Thyroid gland (tissue), 4 donors: ENCODE measurements at regions not wholly inside any gene's neighbourhood (a gene's known extent, or its start where the extent isn't known, plus 50 kb on each side); places are given as distances from the start of the nearest gene placed in this dataset.

Experiments
- DNase-seq, 2 donors: peaks; one replicate each; pipeline ENCODE4 v3.0.0-alpha.2; 2019
- H3K27ac ChIP-seq, 3 donors: fragments of 200-600 bp; sonication (generic); 1 replicate in 2 of 3; 2 replicates in 1 of 3; pipeline ENCODE4 v1.5.1; 2016 to 2019; ENCODE audit warnings: mild to moderate bottlenecking in 1 of 3, moderate library complexity in 1 of 3
- H3K27me3 ChIP-seq: fragments of 200-600 bp; sonication (generic); one replicate; pipeline ENCODE4 v1.5.1; 2019
- H3K36me3 ChIP-seq, 2 donors: fragments of 200-600 bp; sonication (generic); one replicate each; pipeline ENCODE4 v1.5.1; 2016 to 2019
- H3K4me1 ChIP-seq, 2 donors: fragments of 200-600 bp; sonication (generic); one replicate each; pipeline ENCODE4 v1.5.1; 2017 to 2019
- H3K4me3 ChIP-seq, 3 donors: fragments of 200-600 bp; sonication (generic); replicated peaks in 1 of 3; 1 replicate in 2 of 3; 2 replicates in 1 of 3; pipeline ENCODE4 v1.5.1; 2016; ENCODE audit warnings: mild to moderate bottlenecking in 1 of 3
- H3K9me3 ChIP-seq: fragments of 200-600 bp; sonication (generic); one replicate; pipeline ENCODE4 v1.5.1; 2017
- CTCF ChIP-seq, 6 experiments: fragments of 200-600 bp in 3 of 6; fragments of 450-650 bp in 3 of 6; sonication (generic) in 3 of 6; IDR thresholded peaks; one replicate each; pipeline ENCODE4 v1.5.1; 2016 to 2019; ENCODE audit warnings: antibody characterized with exemption in 6 of 6, mild to moderate bottlenecking in 2 of 6, inconsistent platforms in 1 of 6, moderate library complexity in 1 of 6
- POLR2A ChIP-seq, 2 donors: fragments of 450-650 bp; IDR thresholded peaks; one replicate each; pipeline ENCODE4 v1.6.1; 2017; ENCODE audit warnings: antibody characterized with exemption in 2 of 2, mild to moderate bottlenecking in 2 of 2, moderate library complexity in 1 of 2
- WGBS, 2 donors: methylation state at CpG; one replicate each; pipeline ENCODE4 v1.1.5; 2017; 5-methylcytosine and 5-hydroxymethylcytosine counted together
- intact Hi-C: fragments of 100-400 bp; cut with DNase I; formaldehyde crosslinking; loops from one replicate; pipeline ENCODE4 v1.15.1; 2023

DNA sequence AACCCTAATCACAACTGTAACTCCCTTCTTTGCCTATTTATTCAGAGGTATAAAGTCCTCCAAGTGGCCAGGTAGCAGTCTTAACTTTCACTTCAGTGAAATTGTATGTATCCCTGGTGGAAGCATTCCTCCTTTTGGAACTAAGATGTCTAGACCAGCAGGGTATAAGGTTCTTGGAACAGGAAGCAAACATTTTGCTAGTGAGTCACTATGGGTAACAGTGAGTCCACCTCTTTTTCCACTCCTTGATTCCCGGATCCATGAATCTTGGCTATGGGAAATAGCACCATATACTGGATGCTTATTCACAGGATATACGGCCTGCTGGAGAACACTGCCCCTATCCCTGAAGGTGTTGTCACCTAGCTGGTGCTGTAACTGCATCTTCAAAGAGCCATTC, 80.2 kb downstream of the KCNA5 start:
- no peaks in the 10 kb centered on the region for H3K36me3 ChIP-seq
- intact Hi-C loops, result no loop called here
- no peak overlapping the region for H3K27ac ChIP-seq
- H3K9me3 ChIP-seq, result no peaks in the 10 kb centered on the region
- TF ChIP-seq CTCF (IDR thresholded peaks at IDR 0.05), result no peak
- TF ChIP-seq POLR2A (IDR thresholded peaks at IDR 0.05), result no peak
- no peak overlapping the region for H3K4me3 ChIP-seq
- H3K4me1 ChIP-seq, result no peaks in the 10 kb centered on the region
- H3K27me3 ChIP-seq, result no peaks in the 10 kb centered on the region
- DNase-seq, result no peak
- WGBS, 2 donors, result 84 to 95% methylated on average over 2 of the region's 2 CpGs

DNA sequence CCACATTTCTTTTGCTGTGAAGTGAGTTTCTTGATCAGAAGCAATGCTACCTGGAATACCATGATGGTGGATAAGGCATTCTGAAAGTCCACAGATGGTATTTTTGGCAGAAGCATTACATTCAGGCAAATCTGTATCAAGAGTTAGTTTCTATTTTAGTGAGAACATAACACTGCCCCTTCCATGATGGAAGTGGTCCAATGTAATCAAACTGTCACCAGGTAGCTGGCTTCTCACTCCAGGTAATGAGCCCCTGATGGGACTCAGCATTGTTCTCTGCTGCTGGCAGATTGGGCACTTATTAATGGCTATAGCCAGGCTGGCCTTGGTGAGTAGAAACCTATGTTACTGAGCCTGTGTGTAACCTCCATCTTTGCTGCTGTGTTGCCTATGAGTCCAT, 80.7 kb downstream of the KCNA5 start:
- Histone ChIP-seq H3K9me3 (no peaks in the 10 kb centered on the region), H3K27me3 (no peaks in the 10 kb centered on the region), H3K4me1 (no peaks in the 10 kb centered on the region), H3K36me3 (no peaks in the 10 kb centered on the region), H3K27ac (no peak overlapping the region), H3K4me3 (no peak overlapping the region)
- intact Hi-C loops, result no loop called here
- DNase-seq, result no peak
- TF ChIP-seq POLR2A (IDR thresholded peaks at IDR 0.05), result no peak
- TF ChIP-seq CTCF (IDR thresholded peaks at IDR 0.05), result no peak

DNA sequence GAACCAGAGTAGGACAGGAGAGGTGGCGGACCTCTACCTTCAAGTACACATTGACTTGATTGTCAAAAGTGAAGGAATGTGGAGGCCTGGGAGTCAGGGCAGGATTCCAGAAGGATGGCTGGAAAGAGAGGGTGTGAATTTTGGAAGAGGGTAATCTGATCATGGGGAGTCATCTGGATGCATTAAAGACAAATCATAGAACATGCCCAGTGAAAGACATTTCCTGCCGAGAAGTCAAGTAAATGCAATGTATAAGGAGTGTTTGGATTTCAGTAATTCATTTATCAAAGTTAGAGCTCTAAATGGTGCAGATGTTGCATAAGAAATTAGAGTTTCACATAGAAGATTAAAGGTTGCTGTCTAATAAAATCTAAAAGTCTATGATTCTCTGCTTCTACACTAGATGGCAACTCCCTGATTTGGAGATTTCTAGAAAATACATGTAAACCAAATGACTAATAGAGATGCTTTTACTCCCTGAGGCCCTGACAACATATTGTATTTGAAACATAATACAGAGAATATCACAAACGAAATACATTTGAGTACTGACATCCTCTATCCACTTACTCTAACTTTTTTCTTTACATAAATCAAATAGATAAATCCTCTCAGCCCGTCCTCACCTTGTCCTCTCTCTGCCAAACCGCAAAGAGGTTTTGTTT, 91.3 kb downstream of the KCNA5 start:
- no peaks in the 10 kb centered on the region for H3K36me3 ChIP-seq
- no peak for DNase-seq
- H3K27ac ChIP-seq, result no peak overlapping the region
- H3K9me3 ChIP-seq, result no peaks in the 10 kb centered on the region
- intact Hi-C loops, result no loop called here
- 66 to 76% methylated on average over 5 of the region's 5 CpGs for WGBS, 2 donors
- H3K4me3 ChIP-seq, result no peak overlapping the region
- no peaks in the 10 kb centered on the region for H3K4me1 ChIP-seq
- no peaks in the 10 kb centered on the region for H3K27me3 ChIP-seq
- TF ChIP-seq CTCF (IDR thresholded peaks at IDR 0.05) (no peak), POLR2A (IDR thresholded peaks at IDR 0.05) (no peak)

GRCh38 chr12:5138256-5138655, 94.6 kb downstream of the KCNA5 start:
- no peak overlapping the region for H3K4me3 ChIP-seq
- no peaks in the 10 kb centered on the region for H3K4me1 ChIP-seq
- intact Hi-C loops, result no loop called here
- no peaks in the 10 kb centered on the region for H3K9me3 ChIP-seq
- H3K27me3 ChIP-seq, result no peaks in the 10 kb centered on the region
- WGBS, 2 donors, result 79 to 88% methylated on average over 7 of the region's 7 CpGs
- H3K27ac ChIP-seq, result no peak overlapping the region
- no peak for TF ChIP-seq CTCF (IDR thresholded peaks at IDR 0.05)
- no peak for TF ChIP-seq POLR2A (IDR thresholded peaks at IDR 0.05)
- H3K36me3 ChIP-seq, result no peaks in the 10 kb centered on the region
- DNase-seq, result no peak

- H3K36me3 ChIP-seq, result no peaks in the 10 kb centered on the region
- H3K4me3 ChIP-seq, result no peak overlapping the region
- DNase-seq, result no peak
- TF ChIP-seq POLR2A (IDR thresholded peaks at IDR 0.05) (no peak), CTCF (IDR thresholded peaks at IDR 0.05) (no peak)
- intact Hi-C loops, result no loop called here
- no peak overlapping the region for H3K27ac ChIP-seq
- no peaks in the 10 kb centered on the region for H3K4me1 ChIP-seq
- no peaks in the 10 kb centered on the region for H3K9me3 ChIP-seq
- H3K27me3 ChIP-seq, result no peaks in the 10 kb centered on the region
Observed at GRCh38 chr12:5138845-5139244, 95.2 kb downstream of the KCNA5 start.
